GM23338 (cell line): ENCODE measurements at regions not wholly inside any gene's neighbourhood (a gene's known extent, or its start where the extent isn't known, plus 50 kb on each side); places are given as distances from the start of the nearest gene placed in this dataset.

ENCODE experiments used
- ATAC-seq: fragments of 200-7000 bp; cut with Tn5 transposase; 3 replicates; pipeline ENCODE4 v1.9.1; 2020
- DNase-seq: peaks from one replicate; pipeline ENCODE4 v3.0.0-alpha.2; 2015; ENCODE audit warnings: low spot score
- H2AFZ ChIP-seq: fragments of 200-600 bp; sonication (generic); 2 replicates; pipeline ENCODE4 v1.8.0; 2016; ENCODE audit warnings: antibody characterized with exemption, mild to moderate bottlenecking, moderate library complexity
- H3F3A ChIP-seq: fragments of 200-600 bp; sonication (generic); replicated peaks from 2 replicates; pipeline ENCODE4 v1.8.0; 2017; ENCODE audit warnings: antibody characterized with exemption, mixed run types, low read depth
- H3K27ac ChIP-seq: fragments of 200-600 bp; sonication (generic); 2 replicates; pipeline ENCODE4 v1.6.1; 2016; ENCODE audit warnings: low read depth
- H3K27me3 ChIP-seq: fragments of 200-600 bp; sonication (generic); 2 replicates; pipeline ENCODE4 v1.8.0; 2016; ENCODE audit warnings: mild to moderate bottlenecking, mixed run types, moderate library complexity; ENCODE audit not compliant: insufficient read depth
- H3K36me3 ChIP-seq: fragments of 200-600 bp; sonication (generic); 2 replicates; pipeline ENCODE4 v1.8.0; 2016; ENCODE audit warnings: mild to moderate bottlenecking; ENCODE audit not compliant: insufficient read depth
- H3K4me1 ChIP-seq: fragments of 200-600 bp; sonication (generic); 2 replicates; pipeline ENCODE4 v1.8.0; 2016; ENCODE audit warnings: mild to moderate bottlenecking, moderate library complexity; ENCODE audit not compliant: insufficient read depth
- H3K4me2 ChIP-seq: fragments of 200-600 bp; sonication (generic); 2 replicates; pipeline ENCODE4 v1.7.1; 2017; ENCODE audit warnings: mixed run types
- H3K4me3 ChIP-seq: fragments of 200-600 bp; sonication (generic); 2 replicates; pipeline ENCODE4 v1.6.1; 2016; ENCODE audit warnings: mixed run types
- H3K79me2 ChIP-seq: fragments of 200-600 bp; sonication (generic); replicated peaks from 2 replicates; pipeline ENCODE4 v1.8.0; 2017; ENCODE audit warnings: mild to moderate bottlenecking; ENCODE audit not compliant: insufficient read depth
- H3K9me2 ChIP-seq: fragments of 200-600 bp; sonication (generic); 2 replicates; pipeline ENCODE4 v1.8.0; 2017; ENCODE audit not compliant: insufficient read depth
- H4K20me1 ChIP-seq: fragments of 200-600 bp; sonication (generic); replicated peaks from 2 replicates; pipeline ENCODE4 v1.8.0; 2017; ENCODE audit warnings: mild to moderate bottlenecking; ENCODE audit not compliant: insufficient read depth
- H3K27ac Mint-ChIP-seq: 2 replicates; pipeline ENCODE4 v1.8.0; 2020; ENCODE audit warnings: inconsistent platforms, mild to moderate bottlenecking, moderate library complexity, mixed read lengths
- H3K27me3 Mint-ChIP-seq: 3 replicates; pipeline ENCODE4 v1.8.0; 2022; ENCODE audit warnings: low read depth, mild to moderate bottlenecking, moderate library complexity, mixed read lengths, inconsistent platforms; ENCODE audit not compliant: insufficient read depth, poor library complexity
- H3K36me3 Mint-ChIP-seq: 3 replicates; pipeline ENCODE4 v1.8.0; 2021; ENCODE audit warnings: low read depth, mild to moderate bottlenecking, inconsistent platforms, moderate library complexity, mixed read lengths
- H3K4me1 Mint-ChIP-seq: 3 replicates; pipeline ENCODE4 v1.8.0; 2020; ENCODE audit warnings: mild to moderate bottlenecking, inconsistent platforms, mixed read lengths
- H3K4me3 Mint-ChIP-seq: 3 replicates; pipeline ENCODE4 v1.8.0; 2021; ENCODE audit warnings: moderate library complexity, mild to moderate bottlenecking, inconsistent platforms, mixed read lengths
- H3K9me3 Mint-ChIP-seq: 3 replicates; pipeline ENCODE4 v1.8.0; 2020; ENCODE audit warnings: moderate library complexity, mild to moderate bottlenecking, inconsistent platforms, mixed read lengths
- CREB1 ChIP-seq: fragments of 250-450 bp; sonication (Bioruptor Pico); IDR thresholded peaks from 2 replicates; pipeline ENCODE4 v1.5.0; 2020; ENCODE audit warnings: low read depth, mild to moderate bottlenecking, moderate library complexity
- EZH2phosphoT487 ChIP-seq: fragments of 200-600 bp; sonication (generic); IDR thresholded peaks from one replicate; pipeline ENCODE4 v1.8.1; 2018; ENCODE audit warnings: antibody characterized with exemption; ENCODE audit not compliant: unreplicated experiment
- REST ChIP-seq: IDR thresholded peaks from one replicate; pipeline ENCODE4 v1.6.1; 2018; ENCODE audit warnings: antibody characterized with exemption; ENCODE audit not compliant: unreplicated experiment
- STAT1 ChIP-seq: IDR thresholded peaks from one replicate; pipeline ENCODE4 v1.6.1; 2016; ENCODE audit warnings: antibody characterized with exemption; ENCODE audit not compliant: unreplicated experiment
- ZNF114 ChIP-seq: fragments of 250-450 bp; sonication (Bioruptor Pico); IDR thresholded peaks from 2 replicates; pipeline ENCODE4 v1.5.0; 2020; ENCODE audit warnings: mild to moderate bottlenecking, moderate library complexity
- ZNF331 ChIP-seq: fragments of 250-450 bp; sonication (Bioruptor Pico); IDR thresholded peaks from 2 replicates; pipeline ENCODE4 v1.5.0; 2020; ENCODE audit warnings: low read depth, mild to moderate bottlenecking, moderate library complexity
- TF ChIP-seq, protein P1 (sequence below), 2 experiments: fragments of 200-600 bp in 1 of 2; sonication (generic) in 1 of 2; conservative IDR thresholded peaks; 2 replicates each; pipeline versions ENCODE4 v1.5.1 to v1.6.1; 2016 to 2017; ENCODE audit warnings: antibody characterized with exemption in 2 of 2, low read depth in 2 of 2, mild to moderate bottlenecking in 2 of 2, moderate library complexity in 1 of 2
- TF ChIP-seq, protein P2 (sequence below): fragments of 250-450 bp; sonication (Bioruptor Pico); IDR thresholded peaks from 2 replicates; pipeline ENCODE4 v1.5.0; 2020; ENCODE audit warnings: mild to moderate bottlenecking, moderate library complexity

- Mint-ChIP-seq H3K4me1 (peaks cover under 1% of the 10 kb centered on the region; the same call in 1 of the 3 replicates), H3K4me3 (no peak overlapping the region), H3K27me3 (no peaks in the 10 kb centered on the region), H3K36me3 (no peaks in the 10 kb centered on the region), H3K9me3 (no peaks in the 10 kb centered on the region), H3K27ac (no peak overlapping the region)
- Histone ChIP-seq H3K36me3 (no peaks in the 10 kb centered on the region), H3K9me2 (no peaks in the 10 kb centered on the region), H3K4me3 (no peak overlapping the region), H3K79me2 (no peaks in the 10 kb centered on the region), H3K4me2 (no peak overlapping the region), H3K4me1 (no peaks in the 10 kb centered on the region), H3F3A (no peaks in the 10 kb centered on the region), H2AFZ (no peak overlapping the region), H3K27ac (no peak overlapping the region), H3K27me3 (no peaks in the 10 kb centered on the region), H4K20me1 (no peaks in the 10 kb centered on the region)
- ATAC-seq (no peak), DNase-seq (no peak)
- TF ChIP-seq STAT1 = no peak
- TF ChIP-seq EZH2phosphoT487 = no peak
- no peak for TF ChIP-seq ZNF331 (CRISPR knock-in tag)
- TF ChIP-seq, protein P1, sequence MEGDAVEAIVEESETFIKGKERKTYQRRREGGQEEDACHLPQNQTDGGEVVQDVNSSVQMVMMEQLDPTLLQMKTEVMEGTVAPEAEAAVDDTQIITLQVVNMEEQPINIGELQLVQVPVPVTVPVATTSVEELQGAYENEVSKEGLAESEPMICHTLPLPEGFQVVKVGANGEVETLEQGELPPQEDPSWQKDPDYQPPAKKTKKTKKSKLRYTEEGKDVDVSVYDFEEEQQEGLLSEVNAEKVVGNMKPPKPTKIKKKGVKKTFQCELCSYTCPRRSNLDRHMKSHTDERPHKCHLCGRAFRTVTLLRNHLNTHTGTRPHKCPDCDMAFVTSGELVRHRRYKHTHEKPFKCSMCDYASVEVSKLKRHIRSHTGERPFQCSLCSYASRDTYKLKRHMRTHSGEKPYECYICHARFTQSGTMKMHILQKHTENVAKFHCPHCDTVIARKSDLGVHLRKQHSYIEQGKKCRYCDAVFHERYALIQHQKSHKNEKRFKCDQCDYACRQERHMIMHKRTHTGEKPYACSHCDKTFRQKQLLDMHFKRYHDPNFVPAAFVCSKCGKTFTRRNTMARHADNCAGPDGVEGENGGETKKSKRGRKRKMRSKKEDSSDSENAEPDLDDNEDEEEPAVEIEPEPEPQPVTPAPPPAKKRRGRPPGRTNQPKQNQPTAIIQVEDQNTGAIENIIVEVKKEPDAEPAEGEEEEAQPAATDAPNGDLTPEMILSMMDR (conservative IDR thresholded peaks at IDR 0.05; ENCODE audit: low read depth in 2 of 2) = no peak
- TF ChIP-seq CREB1 (CRISPR knock-in tag) = no peak
These were observed 2458.5 kb downstream of the ARAP2 start for GRCh38 chr4:33785843-33786242.

- ATAC-seq = no peak
- Histone ChIP-seq H3K4me2 (no peak overlapping the region), H3K79me2 (no peaks in the 10 kb centered on the region), H3F3A (no peaks in the 10 kb centered on the region), H2AFZ (no peak overlapping the region), H4K20me1 (no peaks in the 10 kb centered on the region), H3K36me3 (no peaks in the 10 kb centered on the region), H3K4me1 (no peaks in the 10 kb centered on the region), H3K27ac (no peak overlapping the region), H3K9me2 (no peaks in the 10 kb centered on the region), H3K4me3 (no peak overlapping the region), H3K27me3 (no peaks in the 10 kb centered on the region)
- H3K9me3 Mint-ChIP-seq = no peaks in the 10 kb centered on the region
- no peak for DNase-seq
- no peak overlapping the region for H3K27ac Mint-ChIP-seq
- H3K4me1 Mint-ChIP-seq = no peaks in the 10 kb centered on the region
- no peaks in the 10 kb centered on the region for H3K36me3 Mint-ChIP-seq
- H3K4me3 Mint-ChIP-seq = no peak overlapping the region
- no peaks in the 10 kb centered on the region for H3K27me3 Mint-ChIP-seq
- TF ChIP-seq, protein P1 (conservative IDR thresholded peaks at IDR 0.05; ENCODE audit: low read depth in 2 of 2) = no peak
- no peak for TF ChIP-seq ZNF114 (CRISPR knock-in tag)
- no peak for TF ChIP-seq REST
- TF ChIP-seq EZH2phosphoT487 = no peak
- no peak for TF ChIP-seq CREB1 (CRISPR knock-in tag)
- TF ChIP-seq, protein P2, sequence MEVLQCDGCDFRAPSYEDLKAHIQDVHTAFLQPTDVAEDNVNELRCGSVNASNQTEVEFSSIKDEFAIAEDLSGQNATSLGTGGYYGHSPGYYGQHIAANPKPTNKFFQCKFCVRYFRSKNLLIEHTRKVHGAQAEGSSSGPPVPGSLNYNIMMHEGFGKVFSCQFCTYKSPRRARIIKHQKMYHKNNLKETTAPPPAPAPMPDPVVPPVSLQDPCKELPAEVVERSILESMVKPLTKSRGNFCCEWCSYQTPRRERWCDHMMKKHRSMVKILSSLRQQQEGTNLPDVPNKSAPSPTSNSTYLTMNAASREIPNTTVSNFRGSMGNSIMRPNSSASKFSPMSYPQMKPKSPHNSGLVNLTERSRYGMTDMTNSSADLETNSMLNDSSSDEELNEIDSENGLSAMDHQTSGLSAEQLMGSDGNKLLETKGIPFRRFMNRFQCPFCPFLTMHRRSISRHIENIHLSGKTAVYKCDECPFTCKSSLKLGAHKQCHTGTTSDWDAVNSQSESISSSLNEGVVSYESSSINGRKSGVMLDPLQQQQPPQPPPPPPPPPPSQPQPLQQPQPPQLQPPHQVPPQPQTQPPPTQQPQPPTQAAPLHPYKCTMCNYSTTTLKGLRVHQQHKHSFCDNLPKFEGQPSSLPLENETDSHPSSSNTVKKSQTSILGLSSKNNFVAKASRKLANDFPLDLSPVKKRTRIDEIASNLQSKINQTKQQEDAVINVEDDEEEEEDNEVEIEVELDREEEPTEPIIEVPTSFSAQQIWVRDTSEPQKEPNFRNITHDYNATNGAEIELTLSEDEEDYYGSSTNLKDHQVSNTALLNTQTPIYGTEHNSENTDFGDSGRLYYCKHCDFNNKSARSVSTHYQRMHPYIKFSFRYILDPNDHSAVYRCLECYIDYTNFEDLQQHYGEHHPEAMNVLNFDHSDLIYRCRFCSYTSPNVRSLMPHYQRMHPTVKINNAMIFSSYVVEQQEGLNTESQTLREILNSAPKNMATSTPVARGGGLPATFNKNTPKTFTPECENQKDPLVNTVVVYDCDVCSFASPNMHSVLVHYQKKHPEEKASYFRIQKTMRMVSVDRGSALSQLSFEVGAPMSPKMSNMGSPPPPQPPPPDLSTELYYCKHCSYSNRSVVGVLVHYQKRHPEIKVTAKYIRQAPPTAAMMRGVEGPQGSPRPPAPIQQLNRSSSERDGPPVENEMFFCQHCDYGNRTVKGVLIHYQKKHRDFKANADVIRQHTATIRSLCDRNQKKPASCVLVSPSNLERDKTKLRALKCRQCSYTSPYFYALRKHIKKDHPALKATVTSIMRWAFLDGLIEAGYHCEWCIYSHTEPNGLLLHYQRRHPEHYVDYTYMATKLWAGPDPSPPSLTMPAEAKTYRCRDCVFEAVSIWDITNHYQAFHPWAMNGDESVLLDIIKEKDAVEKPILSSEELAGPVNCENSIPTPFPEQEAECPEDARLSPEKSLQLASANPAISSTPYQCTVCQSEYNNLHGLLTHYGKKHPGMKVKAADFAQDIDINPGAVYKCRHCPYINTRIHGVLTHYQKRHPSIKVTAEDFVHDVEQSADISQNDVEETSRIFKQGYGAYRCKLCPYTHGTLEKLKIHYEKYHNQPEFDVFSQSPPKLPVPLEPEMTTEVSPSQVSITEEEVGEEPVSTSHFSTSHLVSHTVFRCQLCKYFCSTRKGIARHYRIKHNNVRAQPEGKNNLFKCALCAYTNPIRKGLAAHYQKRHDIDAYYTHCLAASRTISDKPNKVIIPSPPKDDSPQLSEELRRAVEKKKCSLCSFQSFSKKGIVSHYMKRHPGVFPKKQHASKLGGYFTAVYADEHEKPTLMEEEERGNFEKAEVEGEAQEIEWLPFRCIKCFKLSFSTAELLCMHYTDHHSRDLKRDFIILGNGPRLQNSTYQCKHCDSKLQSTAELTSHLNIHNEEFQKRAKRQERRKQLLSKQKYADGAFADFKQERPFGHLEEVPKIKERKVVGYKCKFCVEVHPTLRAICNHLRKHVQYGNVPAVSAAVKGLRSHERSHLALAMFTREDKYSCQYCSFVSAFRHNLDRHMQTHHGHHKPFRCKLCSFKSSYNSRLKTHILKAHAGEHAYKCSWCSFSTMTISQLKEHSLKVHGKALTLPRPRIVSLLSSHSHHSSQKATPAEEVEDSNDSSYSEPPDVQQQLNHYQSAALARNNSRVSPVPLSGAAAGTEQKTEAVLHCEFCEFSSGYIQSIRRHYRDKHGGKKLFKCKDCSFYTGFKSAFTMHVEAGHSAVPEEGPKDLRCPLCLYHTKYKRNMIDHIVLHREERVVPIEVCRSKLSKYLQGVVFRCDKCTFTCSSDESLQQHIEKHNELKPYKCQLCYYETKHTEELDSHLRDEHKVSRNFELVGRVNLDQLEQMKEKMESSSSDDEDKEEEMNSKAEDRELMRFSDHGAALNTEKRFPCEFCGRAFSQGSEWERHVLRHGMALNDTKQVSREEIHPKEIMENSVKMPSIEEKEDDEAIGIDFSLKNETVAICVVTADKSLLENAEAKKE = no peak
These were observed 2441.7 kb downstream of the ARAP2 start for GRCh38 chr4:33802578-33802977.
